ENCODE measurements at regions not wholly inside any gene's neighbourhood (a gene's known extent, or its start where the extent isn't known, plus 50 kb on each side); places are given as distances from the start of the nearest gene placed in this dataset.

DNA sequence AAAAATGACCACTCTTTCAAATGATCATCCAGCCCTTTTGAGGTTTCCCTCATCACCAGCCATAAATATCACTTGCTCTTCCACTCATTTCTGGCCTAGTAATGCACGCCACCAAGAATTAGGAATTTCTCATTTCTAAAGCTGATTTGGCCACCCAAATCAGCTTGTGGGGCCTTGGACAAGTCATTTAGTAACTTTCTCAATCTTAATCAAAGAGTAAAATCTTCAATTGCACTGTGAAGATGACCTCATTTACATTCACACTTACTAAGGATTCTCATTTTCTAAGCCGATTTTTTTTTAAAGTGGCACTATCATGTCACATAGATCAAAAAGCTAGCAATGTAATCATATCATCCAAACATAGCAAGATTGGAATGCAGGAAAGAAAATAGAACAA, 150.0 kb upstream of the HHIP start:
- TF ChIP-seq, protein P1, sequence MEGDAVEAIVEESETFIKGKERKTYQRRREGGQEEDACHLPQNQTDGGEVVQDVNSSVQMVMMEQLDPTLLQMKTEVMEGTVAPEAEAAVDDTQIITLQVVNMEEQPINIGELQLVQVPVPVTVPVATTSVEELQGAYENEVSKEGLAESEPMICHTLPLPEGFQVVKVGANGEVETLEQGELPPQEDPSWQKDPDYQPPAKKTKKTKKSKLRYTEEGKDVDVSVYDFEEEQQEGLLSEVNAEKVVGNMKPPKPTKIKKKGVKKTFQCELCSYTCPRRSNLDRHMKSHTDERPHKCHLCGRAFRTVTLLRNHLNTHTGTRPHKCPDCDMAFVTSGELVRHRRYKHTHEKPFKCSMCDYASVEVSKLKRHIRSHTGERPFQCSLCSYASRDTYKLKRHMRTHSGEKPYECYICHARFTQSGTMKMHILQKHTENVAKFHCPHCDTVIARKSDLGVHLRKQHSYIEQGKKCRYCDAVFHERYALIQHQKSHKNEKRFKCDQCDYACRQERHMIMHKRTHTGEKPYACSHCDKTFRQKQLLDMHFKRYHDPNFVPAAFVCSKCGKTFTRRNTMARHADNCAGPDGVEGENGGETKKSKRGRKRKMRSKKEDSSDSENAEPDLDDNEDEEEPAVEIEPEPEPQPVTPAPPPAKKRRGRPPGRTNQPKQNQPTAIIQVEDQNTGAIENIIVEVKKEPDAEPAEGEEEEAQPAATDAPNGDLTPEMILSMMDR (IDR thresholded peaks at IDR 0.05) = no peak
- TF ChIP-seq POLR2A (IDR thresholded peaks at IDR 0.05) = no peak
